GM12878 (cell line): ENCODE measurements at regions not wholly inside any gene's neighbourhood (a gene's known extent, or its start where the extent isn't known, plus 50 kb on each side); places are given as distances from the start of the nearest gene placed in this dataset.

Experiments
- ATAC-seq: fragments of 200-7000 bp; cut with Tn5 transposase; 3 replicates; pipeline ENCODE4 v1.9.1; 2020; ENCODE audit warnings: mild to moderate bottlenecking, moderate library complexity
- BruUV-seq: library from RNA; stranded (reverse); fragments of 400-500 nt; replicated peaks from 2 replicates; lab custom pipeline; 2021; lab: Mats Ljungman, UMichigan
- CTCF ChIA-PET: fragments of 300-600 bp; sonication (Branson Sonifier 250); formaldehyde crosslinking; extraction: SDS; loops from one replicate; lab custom pipeline; 2021; ENCODE audit warnings: inconsistent platforms; lab: Yijun Ruan, JAX
- POLR2A ChIA-PET: fragments of 350-600 bp; formaldehyde crosslinking; extraction: SDS; loops from one replicate; lab custom pipeline; 2021; ENCODE audit warnings: inconsistent platforms; lab: Charles Lee
- RAD21 ChIA-PET: fragments of 300-600 bp; sonication (Branson Sonifier 250); formaldehyde crosslinking; loops from one replicate; lab custom pipeline; 2023; ENCODE audit warnings: antibody characterized with exemption; ENCODE audit not compliant: unreplicated experiment; lab: Charles Lee
- SMC1A ChIA-PET: fragments of 300-600 bp; sonication (Branson Sonifier 250); formaldehyde crosslinking; loops from one replicate; lab custom pipeline; 2023; ENCODE audit not compliant: unreplicated experiment, uncharacterized antibody; lab: Charles Lee
- DNase-seq: peaks from one replicate; pipeline ENCODE4 v3.0.0-alpha.2; 2011; ENCODE audit warnings: low read depth, low spot score
- FAIRE-seq: peaks from 3 replicates; lab custom pipeline; 2011; peaks lifted over from hg19 to GRCh38; lab: Jason Lieb, UNC
- H2AFZ ChIP-seq: 2 replicates; pipeline ENCODE4 v1.6.0; 2011; ENCODE audit warnings: low read depth, low read length, control low read depth; ENCODE audit not compliant: control insufficient read depth
- H3K27ac ChIP-seq: 2 replicates; pipeline ENCODE4 v1.5.1; 2011; ENCODE audit warnings: control low read depth; ENCODE audit not compliant: control insufficient read depth, insufficient read depth
- H3K27me3 ChIP-seq, 2 experiments: replicated peaks in 1 of 2; 2 replicates each; pipeline versions ENCODE4 v1.6.0 to v1.6.1; 2011; ENCODE audit warnings: low read length in 1 of 2; ENCODE audit not compliant: control insufficient read depth in 2 of 2, insufficient read depth in 2 of 2
- H3K36me3 ChIP-seq, 2 experiments: 2 replicates each; pipeline ENCODE4 v1.5.1; 2011; ENCODE audit warnings: low read length in 1 of 2; ENCODE audit not compliant: control insufficient read depth in 2 of 2, insufficient read depth in 2 of 2
- H3K4me1 ChIP-seq: 2 replicates; pipeline ENCODE4 v1.6.1; 2011; ENCODE audit warnings: mild to moderate bottlenecking, low read length, moderate library complexity, mixed read lengths; ENCODE audit not compliant: control insufficient read depth, insufficient read depth
- H3K4me2 ChIP-seq: 2 replicates; pipeline ENCODE4 v1.6.0; 2011; ENCODE audit warnings: control low read depth; ENCODE audit not compliant: control insufficient read depth, insufficient read depth
- H3K4me3 ChIP-seq: fragments of 200-600 bp; sonication (generic); 2 replicates; pipeline ENCODE4 v1.5.1; 2016
- H3K79me2 ChIP-seq: 2 replicates; pipeline ENCODE4 v1.6.0; 2011; ENCODE audit warnings: low read length; ENCODE audit not compliant: control insufficient read depth, insufficient read depth
- H3K9ac ChIP-seq: 2 replicates; pipeline ENCODE4 v1.8.0; 2011; ENCODE audit warnings: low read length, control low read depth, mixed read lengths; ENCODE audit not compliant: control insufficient read depth, insufficient read depth
- H3K9me3 ChIP-seq: replicated peaks from 3 replicates; pipeline ENCODE4 v1.5.1; 2011; ENCODE audit warnings: mild to moderate bottlenecking, low read length; ENCODE audit not compliant: control insufficient read depth, insufficient read depth
- H4K20me1 ChIP-seq: 2 replicates; pipeline ENCODE4 v1.6.0; 2011; ENCODE audit not compliant: control insufficient read depth, insufficient read depth
- ATF2 ChIP-seq: IDR thresholded peaks from 2 replicates; pipeline ENCODE4 v1.6.1; 2012; ENCODE audit warnings: low read length, inconsistent platforms
- ZBTB4 ChIP-seq: fragments of 450-650 bp; formaldehyde crosslinking; IDR thresholded peaks from 2 replicates; pipeline ENCODE4 v1.4.0; 2022; ENCODE audit warnings: mild to moderate bottlenecking, moderate library complexity
- WGBS: methylation state at CpG from one replicate; pipeline ENCODE4 v1.1.6; 2016; ENCODE audit warnings: low lambda C conversion rate; ENCODE audit not compliant: insufficient replicate concordance, insufficient coverage; ENCODE audit errors: missing lambda C conversion rate; 5-methylcytosine and 5-hydroxymethylcytosine counted together
- in situ Hi-C: fragments of 300-500 bp; cut with MboI; formaldehyde crosslinking; loops from 9 replicates; pipeline ENCODE4 v1.14.3; 2018; ENCODE audit warnings: mixed read lengths
- intact Hi-C: fragments of 100-400 bp; cut with micrococcal nuclease; formaldehyde crosslinking; loops from one replicate; pipeline ENCODE4 v1.14.2; 2022; ENCODE audit not compliant: unreplicated experiment

GRCh38 chr1:188761226-188761625 lies 1716.4 kb downstream of the BRINP3 start:
- no peaks in the 10 kb centered on the region for H3K27me3 ChIP-seq
- no peaks in the 10 kb centered on the region for H3K36me3 ChIP-seq
- intact Hi-C loops, result no loop called here
- 0% methylated on average over 1 of the region's 1 CpG for WGBS
- H3K4me3 ChIP-seq, result no peak overlapping the region
- no peak for TF ChIP-seq ATF2
- no peak for TF ChIP-seq ZBTB4
- DNase-seq (no peak), FAIRE-seq (no peak), ATAC-seq (no peak)
- ChIA-PET CTCF (interaction anchor here (1.5 kb wide), 1 partner anchor 9 kb away, joined by 4 read pairs; no protein-coding TSS in a partner anchor), RAD21 (no interaction called here), SMC1A (no interaction called here), POLR2A (no interaction called here)
- H2AFZ ChIP-seq, result no peak overlapping the region
- in situ Hi-C loops, result no loop called here
- H4K20me1 ChIP-seq, result no peaks in the 10 kb centered on the region
- no peaks in the 10 kb centered on the region for H3K4me1 ChIP-seq
- no peak overlapping the region for H3K9ac ChIP-seq
- no peaks in the 10 kb centered on the region for H3K79me2 ChIP-seq
- no peaks in the 10 kb centered on the region for H3K9me3 ChIP-seq
- no peak overlapping the region for H3K4me2 ChIP-seq
- no TSS peak for BruUV-seq
- H3K27ac ChIP-seq, result no peak overlapping the region
